ELF-1 (cell line): ENCODE measurements at regions not wholly inside any gene's neighbourhood (a gene's known extent, or its start where the extent isn't known, plus 50 kb on each side); places are given as distances from the start of the nearest gene placed in this dataset.

ENCODE experiments used
- DNase-seq: peaks from one replicate; pipeline ENCODE4 v3.0.0-alpha.2; 2016; ENCODE audit warnings: low read depth, low spot score

- DNase-seq, result no peak
These were observed 126.5 kb upstream of the MAST4 start for GRCh38 chr5:66469684-66470083.

- no peak for DNase-seq
These were observed 124.2 kb upstream of the MAST4 start for GRCh38 chr5:66472010-66472409.

- DNase-seq, result peak; percentile 34
These were observed 120.5 kb upstream of the MAST4 start for GRCh38 chr5:66475731-66476130.

- DNase-seq, result no peak
These were observed 118.6 kb upstream of the MAST4 start for GRCh38 chr5:66477596-66477995.

GRCh38 chr5:66494437-66494836 is 101.8 kb upstream of the MAST4 start:
- DNase-seq, result peak; percentile 32

- no peak for DNase-seq
These were observed 97.4 kb upstream of the MAST4 start for GRCh38 chr5:66498791-66499207.

GRCh38 chr5:66503203-66503789 is 92.9 kb upstream of the MAST4 start:
- no peak for DNase-seq

- DNase-seq, result no peak
These were observed 89.1 kb upstream of the MAST4 start for GRCh38 chr5:66507106-66507505.

GRCh38 chr5:66511491-66511890 is 84.7 kb upstream of the MAST4 start:
- DNase-seq, result no peak

- DNase-seq, result no peak
These were observed 83.1 kb upstream of the MAST4 start for GRCh38 chr5:66513130-66513529.

- no peak for DNase-seq
These were observed 81.0 kb upstream of the MAST4 start for GRCh38 chr5:66515209-66515608.

- no peak for DNase-seq
These were observed 79.6 kb upstream of the MAST4 start for GRCh38 chr5:66516550-66516949.

GRCh38 chr5:66517351-66517750 is 78.8 kb upstream of the MAST4 start:
- DNase-seq, result no peak

- no peak for DNase-seq
These were observed 78.1 kb upstream of the MAST4 start for GRCh38 chr5:66518052-66518451.

- peak; percentile 5 for DNase-seq
These were observed 77.4 kb upstream of the MAST4 start for GRCh38 chr5:66518753-66519152.

GRCh38 chr5:66519626-66520025 is 76.6 kb upstream of the MAST4 start:
- DNase-seq, result no peak

- DNase-seq, result no peak
These were observed 75.3 kb upstream of the MAST4 start for GRCh38 chr5:66520854-66521253.

- DNase-seq, result no peak
These were observed 68.6 kb upstream of the MAST4 start for GRCh38 chr5:66527478-66528035.

GRCh38 chr5:66529182-66529581 is 67.0 kb upstream of the MAST4 start:
- no peak for DNase-seq

- DNase-seq, result no peak
These were observed 66.5 kb upstream of the MAST4 start for GRCh38 chr5:66529704-66530103.

- no peak for DNase-seq
These were observed 58.1 kb upstream of the MAST4 start for GRCh38 chr5:66538126-66538525.

GRCh38 chr5:66538531-66538930 is 57.7 kb upstream of the MAST4 start:
- no peak for DNase-seq

- no peak for DNase-seq
These were observed 56.1 kb upstream of the MAST4 start for GRCh38 chr5:66540078-66540477.

- no peak for DNase-seq
These were observed 53.5 kb upstream of the MAST4 start for GRCh38 chr5:66542711-66543110.
